ENCODE measurements at regions not wholly inside any gene's neighbourhood (a gene's known extent, or its start where the extent isn't known, plus 50 kb on each side); places are given as distances from the start of the nearest gene placed in this dataset.

DNA sequence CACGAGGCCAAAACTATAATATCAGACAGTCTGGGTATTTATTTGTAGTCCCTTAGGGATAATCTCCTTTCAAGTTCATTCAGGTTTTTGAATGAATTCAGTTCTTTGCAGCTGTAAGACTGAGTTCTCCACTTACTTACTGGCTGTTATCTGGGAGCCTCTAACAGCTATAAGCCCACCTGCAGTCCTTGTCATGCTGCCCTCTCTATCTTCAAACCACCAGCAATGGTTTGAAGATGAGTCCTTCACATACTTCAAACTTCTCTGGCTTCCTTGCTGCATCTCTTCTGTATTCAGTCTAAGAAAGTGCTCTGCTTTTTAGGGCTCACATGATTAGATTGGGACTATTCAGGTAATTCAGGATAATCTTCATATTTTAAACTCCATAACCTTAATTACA lies 154.5 kb upstream of the STT3B start:
- ChIA-PET POLR2A (no interaction called here), CTCF (no interaction called here)
- Histone ChIP-seq H3K9me3 (ENCODE audit: control insufficient read depth, insufficient read depth, low read length) (no peaks in the 10 kb centered on the region), H3K27me3 (ENCODE audit: control insufficient read depth, insufficient read depth, low read length) (no peaks in the 10 kb centered on the region), H3K27ac (ENCODE audit: low read depth, low read length) (no peak overlapping the region), H3K4me3 (ENCODE audit: low read depth, low read length) (no peak overlapping the region)
- DNase-seq (ENCODE audit: low read depth, low spot score): no peak
- TF ChIP-seq, protein P1, sequence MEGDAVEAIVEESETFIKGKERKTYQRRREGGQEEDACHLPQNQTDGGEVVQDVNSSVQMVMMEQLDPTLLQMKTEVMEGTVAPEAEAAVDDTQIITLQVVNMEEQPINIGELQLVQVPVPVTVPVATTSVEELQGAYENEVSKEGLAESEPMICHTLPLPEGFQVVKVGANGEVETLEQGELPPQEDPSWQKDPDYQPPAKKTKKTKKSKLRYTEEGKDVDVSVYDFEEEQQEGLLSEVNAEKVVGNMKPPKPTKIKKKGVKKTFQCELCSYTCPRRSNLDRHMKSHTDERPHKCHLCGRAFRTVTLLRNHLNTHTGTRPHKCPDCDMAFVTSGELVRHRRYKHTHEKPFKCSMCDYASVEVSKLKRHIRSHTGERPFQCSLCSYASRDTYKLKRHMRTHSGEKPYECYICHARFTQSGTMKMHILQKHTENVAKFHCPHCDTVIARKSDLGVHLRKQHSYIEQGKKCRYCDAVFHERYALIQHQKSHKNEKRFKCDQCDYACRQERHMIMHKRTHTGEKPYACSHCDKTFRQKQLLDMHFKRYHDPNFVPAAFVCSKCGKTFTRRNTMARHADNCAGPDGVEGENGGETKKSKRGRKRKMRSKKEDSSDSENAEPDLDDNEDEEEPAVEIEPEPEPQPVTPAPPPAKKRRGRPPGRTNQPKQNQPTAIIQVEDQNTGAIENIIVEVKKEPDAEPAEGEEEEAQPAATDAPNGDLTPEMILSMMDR (IDR thresholded peaks at IDR 0.05; ENCODE audit: low read depth, low read length): no peak

DNA sequence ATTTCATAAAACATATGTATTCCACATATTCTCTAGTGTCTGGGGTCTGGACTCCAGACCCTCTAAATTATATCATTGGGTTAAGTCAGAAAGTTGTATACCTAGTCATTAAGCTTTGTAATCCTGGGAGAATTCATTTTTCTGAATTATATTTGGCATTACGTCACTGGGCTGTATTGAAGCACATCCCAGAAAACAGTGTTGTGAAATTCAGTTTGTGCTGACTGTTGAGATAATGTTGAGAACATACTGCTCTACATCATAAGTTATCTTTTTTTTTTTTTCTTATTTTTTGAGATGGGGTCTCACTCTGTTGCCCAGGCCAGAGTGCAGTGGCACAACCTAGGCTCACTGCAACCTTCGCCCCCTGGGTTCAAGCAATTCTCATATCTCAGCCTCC lies 153.1 kb upstream of the STT3B start:
- TF ChIP-seq, protein P1 (IDR thresholded peaks at IDR 0.05; ENCODE audit: low read depth, low read length): no peak
- Histone ChIP-seq H3K9me3 (ENCODE audit: control insufficient read depth, insufficient read depth, low read length) (no peaks in the 10 kb centered on the region), H3K4me3 (ENCODE audit: low read depth, low read length) (no peak overlapping the region), H3K27ac (ENCODE audit: low read depth, low read length) (no peak overlapping the region), H3K27me3 (ENCODE audit: control insufficient read depth, insufficient read depth, low read length) (no peaks in the 10 kb centered on the region)
- no peak for DNase-seq (ENCODE audit: low read depth, low spot score)
- ChIA-PET CTCF (interaction anchor here (0.7 kb wide), 1 partner anchor 1075 kb away, joined by 3 read pairs; no protein-coding TSS in a partner anchor), POLR2A (no interaction called here)

DNA sequence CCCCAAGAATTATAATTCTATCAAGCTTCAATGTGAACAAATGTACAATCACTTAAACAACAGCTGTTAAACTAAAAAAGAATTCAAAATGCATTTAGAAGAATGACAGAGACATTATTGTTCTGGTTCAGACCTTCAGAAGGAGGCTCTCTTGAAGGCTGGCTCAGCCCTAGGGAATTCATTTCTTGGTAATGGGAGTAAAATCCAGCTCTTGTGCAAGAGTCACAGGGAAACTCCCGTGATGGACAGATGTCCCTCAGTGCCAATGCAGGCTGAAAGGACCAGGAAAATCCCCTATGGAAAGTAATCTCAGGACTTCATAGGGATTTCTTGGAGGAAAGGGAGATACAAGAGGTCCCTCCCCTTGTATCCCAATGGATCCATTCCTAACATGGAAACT lies 149.9 kb upstream of the STT3B start:
- Histone ChIP-seq H3K27me3 (ENCODE audit: control insufficient read depth, insufficient read depth, low read length) (no peaks in the 10 kb centered on the region), H3K4me3 (ENCODE audit: low read depth, low read length) (no peak overlapping the region), H3K9me3 (ENCODE audit: control insufficient read depth, insufficient read depth, low read length) (no peaks in the 10 kb centered on the region), H3K27ac (ENCODE audit: low read depth, low read length) (no peak overlapping the region)
- ChIA-PET CTCF (no interaction called here), POLR2A (no interaction called here)
- TF ChIP-seq, protein P1 (IDR thresholded peaks at IDR 0.05; ENCODE audit: low read depth, low read length): no peak
- no peak for DNase-seq (ENCODE audit: low read depth, low spot score)

DNA sequence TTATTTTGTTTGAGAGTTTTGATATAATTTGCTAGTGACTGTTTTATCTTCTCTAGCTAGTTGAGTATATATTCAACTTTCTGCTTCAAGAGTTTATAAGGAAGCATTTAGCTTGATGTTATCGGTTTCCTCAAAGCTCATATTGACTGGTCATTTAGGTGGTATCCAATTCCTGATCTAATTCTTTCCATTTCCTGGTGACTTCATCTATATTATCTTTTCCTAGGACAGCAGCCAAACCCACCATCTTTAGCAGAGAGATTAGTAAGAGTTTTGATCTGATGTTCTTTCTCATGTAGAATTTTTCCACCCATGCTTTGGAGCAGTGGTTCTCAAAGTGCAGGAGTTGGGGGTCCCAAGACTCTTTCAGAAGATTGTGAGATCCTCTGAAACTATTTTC lies 148.6 kb upstream of the STT3B start:
- DNase-seq (ENCODE audit: low read depth, low spot score): no peak
- CTCF ChIA-PET: no interaction called here
- H3K27me3 ChIP-seq (ENCODE audit: control insufficient read depth, insufficient read depth, low read length): no peaks in the 10 kb centered on the region
- H3K27ac ChIP-seq (ENCODE audit: low read depth, low read length): no peak overlapping the region
- TF ChIP-seq, protein P1 (IDR thresholded peaks at IDR 0.05; ENCODE audit: low read depth, low read length): no peak
- no peak overlapping the region for H3K4me3 ChIP-seq (ENCODE audit: low read depth, low read length)
- H3K9me3 ChIP-seq (ENCODE audit: control insufficient read depth, insufficient read depth, low read length): no peaks in the 10 kb centered on the region
- POLR2A ChIA-PET: no interaction called here

DNA sequence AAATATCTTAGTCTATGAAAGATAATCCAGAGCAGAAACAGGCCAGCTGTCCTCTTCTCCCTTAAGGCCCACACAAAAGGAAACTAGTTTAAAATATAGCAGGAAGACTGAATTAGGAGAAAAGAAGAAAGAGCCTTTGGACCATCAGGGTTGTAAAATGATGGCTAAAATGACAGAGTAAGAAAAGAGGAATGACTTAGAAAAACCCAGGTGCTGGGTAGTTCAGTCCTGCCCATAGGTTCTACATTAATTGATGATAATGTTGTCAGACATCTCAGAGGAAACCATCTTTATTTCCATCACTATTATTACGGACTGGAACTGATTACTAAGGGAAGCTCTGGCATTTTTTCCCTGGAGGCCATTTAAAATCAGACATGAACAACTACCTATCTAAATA lies 142.8 kb upstream of the STT3B start:
- DNase-seq (ENCODE audit: low read depth, low spot score): no peak
- TF ChIP-seq, protein P1 (IDR thresholded peaks at IDR 0.05; ENCODE audit: low read depth, low read length): no peak
- ChIA-PET CTCF (no interaction called here), POLR2A (no interaction called here)
- no peak overlapping the region for H3K4me3 ChIP-seq (ENCODE audit: low read depth, low read length)
- H3K27me3 ChIP-seq (ENCODE audit: control insufficient read depth, insufficient read depth, low read length): no peaks in the 10 kb centered on the region
- no peaks in the 10 kb centered on the region for H3K9me3 ChIP-seq (ENCODE audit: control insufficient read depth, insufficient read depth, low read length)
- no peak overlapping the region for H3K27ac ChIP-seq (ENCODE audit: low read depth, low read length)

Measured in AG04450 (cell line).